ENCODE measurements at regions not wholly inside any gene's neighbourhood (a gene's known extent, or its start where the extent isn't known, plus 50 kb on each side); places are given as distances from the start of the nearest gene placed in this dataset.

GRCh38 chr18:66143029-66143428, 392.2 kb downstream of the CDH7 start:
- TF ChIP-seq ELF1 (IDR thresholded peaks at IDR 0.05; ENCODE audit: borderline replicate concordance, low read depth) (no peak), REST (IDR thresholded peaks at IDR 0.05; ENCODE audit: low read depth) (no peak), CTCF (IDR thresholded peaks at IDR 0.05 in 2 of 3, conservative IDR thresholded peaks at IDR 0.05 in 1 of 3; ENCODE audit: borderline replicate concordance in 1 of 3, insufficient read depth in 1 of 3, low read depth in 2 of 3, low read length in 2 of 3) (no peak), ZNF274 (IDR thresholded peaks at IDR 0.05; ENCODE audit: low read depth, low read length) (no peak), POLR2A (IDR thresholded peaks at IDR 0.05; ENCODE audit: borderline replicate concordance, extremely low read depth, insufficient read depth, insufficient read length) (no peak), EZH2phosphoT487 (IDR thresholded peaks at IDR 0.05; ENCODE audit: borderline replicate concordance) (no peak)

Measured in HCT116 (cell line).